IgD-negative memory B cell (primary cell): ENCODE measurements at regions not wholly inside any gene's neighbourhood (a gene's known extent, or its start where the extent isn't known, plus 50 kb on each side); places are given as distances from the start of the nearest gene placed in this dataset.

Source experiments
- H3K27ac Mint-ChIP-seq, 3 donors: one replicate each; pipeline ENCODE4 v1.8.0; 2020 to 2022; ENCODE audit warnings: mild to moderate bottlenecking in 3 of 3, mixed read lengths in 3 of 3, moderate library complexity in 1 of 3
- H3K27me3 Mint-ChIP-seq: one replicate; pipeline ENCODE4 v1.8.0; 2021; ENCODE audit warnings: mixed read lengths
- H3K36me3 Mint-ChIP-seq: one replicate; pipeline ENCODE4 v1.8.0; 2020; ENCODE audit warnings: mild to moderate bottlenecking, mixed read lengths
- H3K4me1 Mint-ChIP-seq, 3 donors: one replicate each; pipeline ENCODE4 v1.8.0; 2020 to 2022; ENCODE audit warnings: mixed read lengths in 3 of 3, mild to moderate bottlenecking in 1 of 3
- H3K4me3 Mint-ChIP-seq, 4 donors: one replicate each; pipeline ENCODE4 v1.8.0; 2020 to 2022; ENCODE audit warnings: mild to moderate bottlenecking in 4 of 4, mixed read lengths in 4 of 4, moderate library complexity in 3 of 4
- H3K9me3 Mint-ChIP-seq, 3 donors: one replicate each; pipeline ENCODE4 v1.8.0; 2020 to 2021; ENCODE audit warnings: mixed read lengths in 3 of 3, mild to moderate bottlenecking in 1 of 3

DNA sequence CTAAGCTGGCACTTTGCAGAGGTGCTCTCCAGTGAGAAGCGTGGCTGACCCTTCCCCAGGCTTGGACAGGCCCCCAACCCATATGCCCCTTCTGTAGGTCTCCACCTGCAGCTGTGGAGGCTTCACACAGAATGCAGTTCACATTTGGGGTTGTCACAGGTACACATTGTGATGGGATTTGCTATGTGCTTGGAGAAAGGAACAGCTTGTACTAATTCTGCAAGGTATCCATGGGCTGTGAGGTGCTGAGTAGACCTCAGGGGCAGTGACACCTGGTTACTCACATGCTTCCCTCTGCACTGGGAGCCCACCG, 188.9 kb downstream of the CXCL12 start:
- no peaks in the 10 kb centered on the region for H3K36me3 Mint-ChIP-seq
- no peaks in the 10 kb centered on the region for H3K4me1 Mint-ChIP-seq
- no peak overlapping the region for H3K27ac Mint-ChIP-seq
- H3K4me3 Mint-ChIP-seq = no peak overlapping the region
- no peaks in the 10 kb centered on the region for H3K27me3 Mint-ChIP-seq
- peaks cover 3 to 4% (median 3%) of the 10 kb centered on the region in 3 donors for H3K9me3 Mint-ChIP-seq

DNA sequence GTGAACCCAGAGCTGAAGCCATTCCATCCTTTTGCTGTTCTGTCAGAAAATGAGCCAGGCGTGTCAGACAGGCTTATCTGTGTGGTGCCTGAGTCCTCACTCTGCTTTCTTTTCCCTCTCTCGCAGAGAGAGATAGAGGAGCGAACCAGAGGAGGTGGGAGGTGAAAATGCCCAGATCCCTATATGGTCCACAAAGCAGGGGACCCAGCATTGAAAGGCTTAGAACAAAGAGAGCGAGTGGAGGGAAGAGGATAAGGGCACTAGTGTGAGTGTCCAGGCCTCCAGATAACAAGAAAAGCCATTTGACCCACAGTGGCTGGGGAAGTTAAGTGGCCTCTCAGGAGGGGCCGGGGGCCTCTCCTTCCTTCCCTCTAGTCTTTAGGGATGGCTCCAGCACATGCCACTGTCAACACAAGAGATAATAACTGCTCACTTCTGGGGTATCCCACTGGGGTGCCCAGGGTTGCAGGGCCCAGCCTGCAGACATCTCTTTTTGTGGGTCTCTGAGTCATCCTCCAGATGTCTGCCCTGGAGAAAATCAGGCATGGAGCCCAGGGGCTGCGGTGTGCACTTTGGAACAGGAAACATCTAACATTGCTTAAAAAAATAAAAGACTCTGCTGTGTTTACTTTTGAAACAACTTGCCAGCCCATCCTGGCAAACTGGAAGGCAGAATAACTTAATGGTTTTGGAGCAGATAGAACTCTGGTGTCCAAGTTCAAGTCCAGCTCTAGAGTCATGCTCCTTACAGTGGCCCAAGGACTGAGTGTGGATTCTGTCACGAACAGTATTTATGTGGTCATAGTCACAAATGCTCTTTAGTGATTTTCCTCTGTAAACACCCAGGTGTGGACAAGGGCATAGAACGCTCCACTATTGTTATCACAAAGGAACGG, 189.5 kb downstream of the CXCL12 start:
- no peaks in the 10 kb centered on the region for H3K4me1 Mint-ChIP-seq
- no peaks in the 10 kb centered on the region for H3K36me3 Mint-ChIP-seq
- peaks cover 4 to 6% (median 5%) of the 10 kb centered on the region in 3 donors for H3K9me3 Mint-ChIP-seq
- no peak overlapping the region for H3K27ac Mint-ChIP-seq
- H3K4me3 Mint-ChIP-seq = no peak overlapping the region
- no peaks in the 10 kb centered on the region for H3K27me3 Mint-ChIP-seq

DNA sequence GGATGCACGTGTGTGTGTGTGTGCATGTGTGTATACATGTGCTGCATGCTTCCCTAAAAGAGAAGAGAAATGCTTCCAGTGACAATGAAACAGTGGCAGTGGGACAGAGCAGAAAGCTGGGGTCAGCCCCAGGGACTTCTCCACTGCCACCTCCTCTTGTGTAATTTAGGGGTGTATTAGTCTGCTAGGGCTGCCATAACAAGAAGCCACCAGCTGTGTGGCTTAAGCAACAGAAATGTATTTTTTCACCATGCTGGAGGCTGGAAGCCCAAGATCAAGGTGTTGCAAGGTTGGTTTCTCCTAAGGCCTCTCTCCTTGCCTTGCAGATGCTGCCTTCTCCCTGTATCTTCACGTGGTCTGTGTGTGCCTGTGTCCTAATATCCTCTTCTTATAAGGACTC, 190.5 kb downstream of the CXCL12 start:
- peaks cover 4 to 6% (median 5%) of the 10 kb centered on the region in 3 donors for H3K9me3 Mint-ChIP-seq
- no peaks in the 10 kb centered on the region for H3K36me3 Mint-ChIP-seq
- H3K4me3 Mint-ChIP-seq = no peak overlapping the region
- no peaks in the 10 kb centered on the region for H3K27me3 Mint-ChIP-seq
- H3K4me1 Mint-ChIP-seq = no peaks in the 10 kb centered on the region
- no peak overlapping the region for H3K27ac Mint-ChIP-seq

DNA sequence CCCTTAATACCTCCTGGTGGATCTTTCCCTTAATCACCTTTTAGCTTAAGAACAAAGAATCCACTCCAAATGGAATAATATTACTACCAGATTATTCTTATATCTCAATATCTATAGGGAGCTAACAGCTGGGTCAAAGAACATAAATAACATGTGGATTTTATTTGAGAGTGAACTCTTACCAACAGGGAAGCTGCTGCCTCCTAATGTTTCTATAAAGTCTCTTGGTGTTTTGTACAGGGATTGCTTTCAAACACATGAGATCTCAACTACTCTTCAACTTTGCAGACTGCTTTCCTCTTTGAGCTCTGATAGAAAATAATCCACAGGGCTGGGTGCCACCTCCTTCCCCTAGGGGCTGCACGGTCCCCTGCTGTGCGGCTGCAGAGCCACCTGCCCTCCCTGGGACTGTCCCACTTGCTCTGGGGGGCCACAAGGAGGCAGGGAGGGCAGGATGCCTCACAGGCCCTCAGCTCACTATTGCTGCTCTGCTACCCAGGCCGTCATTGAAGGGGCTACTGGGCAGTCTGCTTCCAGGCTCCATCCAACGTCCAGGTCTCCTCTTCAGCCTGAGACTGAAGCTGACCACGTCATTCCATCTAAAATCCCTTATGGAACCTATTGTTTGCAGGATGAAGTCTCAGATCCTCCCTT, 191.2 kb downstream of the CXCL12 start:
- H3K9me3 Mint-ChIP-seq = peaks cover 6 to 7% (median 6%) of the 10 kb centered on the region in 3 donors
- no peaks in the 10 kb centered on the region for H3K27me3 Mint-ChIP-seq
- no peaks in the 10 kb centered on the region for H3K36me3 Mint-ChIP-seq
- no peaks in the 10 kb centered on the region for H3K4me1 Mint-ChIP-seq
- H3K27ac Mint-ChIP-seq = no peak overlapping the region
- no peak overlapping the region for H3K4me3 Mint-ChIP-seq

DNA sequence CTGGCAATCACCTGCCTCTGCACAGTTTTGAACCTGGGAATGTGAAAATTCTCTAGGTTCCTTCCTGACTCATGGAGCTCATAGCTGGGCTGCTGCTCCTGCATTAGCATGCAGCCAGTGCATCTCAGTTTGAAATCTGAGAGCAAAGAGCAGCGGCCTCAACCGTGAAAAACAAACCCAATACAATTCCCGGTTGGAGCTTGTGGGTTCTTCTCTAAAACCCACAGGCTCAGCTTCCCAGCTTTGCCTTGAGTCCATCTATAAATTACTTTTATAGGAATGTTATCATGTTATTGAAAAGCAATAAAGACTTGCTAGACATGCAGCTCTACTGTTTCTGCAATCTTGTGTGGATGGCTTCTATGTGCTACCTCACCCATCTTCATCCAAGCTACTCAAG, 191.7 kb downstream of the CXCL12 start:
- no peaks in the 10 kb centered on the region for H3K36me3 Mint-ChIP-seq
- no peak overlapping the region for H3K4me3 Mint-ChIP-seq
- H3K27me3 Mint-ChIP-seq = no peaks in the 10 kb centered on the region
- no peak overlapping the region for H3K27ac Mint-ChIP-seq
- H3K9me3 Mint-ChIP-seq = peaks cover 6 to 9% (median 6%) of the 10 kb centered on the region in 3 donors
- no peaks in the 10 kb centered on the region for H3K4me1 Mint-ChIP-seq

DNA sequence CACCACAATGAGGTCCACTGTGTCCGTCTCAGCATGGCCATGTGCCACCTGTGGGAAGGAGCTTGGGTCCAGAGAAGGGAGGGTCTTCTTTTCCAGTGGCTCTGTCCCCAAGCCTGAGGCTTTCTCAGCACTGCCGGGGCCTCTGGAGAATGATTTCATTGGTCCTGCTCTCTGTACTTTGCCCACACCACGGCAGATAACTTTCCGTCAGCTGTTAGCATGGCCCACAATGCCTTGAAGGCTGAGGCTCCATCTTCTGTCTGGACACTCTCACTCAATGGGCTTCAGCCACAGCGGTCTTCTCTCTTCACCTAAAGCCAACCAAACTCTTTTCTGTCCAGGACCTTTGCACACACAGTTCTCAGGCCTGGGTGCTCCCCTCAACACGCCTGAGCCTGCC, 192.5 kb downstream of the CXCL12 start:
- Mint-ChIP-seq H3K4me1 (no peaks in the 10 kb centered on the region), H3K36me3 (no peaks in the 10 kb centered on the region), H3K27me3 (no peaks in the 10 kb centered on the region), H3K4me3 (no peak overlapping the region), H3K27ac (no peak overlapping the region), H3K9me3 (peaks cover 6 to 9% (median 6%) of the 10 kb centered on the region in 3 donors)

DNA sequence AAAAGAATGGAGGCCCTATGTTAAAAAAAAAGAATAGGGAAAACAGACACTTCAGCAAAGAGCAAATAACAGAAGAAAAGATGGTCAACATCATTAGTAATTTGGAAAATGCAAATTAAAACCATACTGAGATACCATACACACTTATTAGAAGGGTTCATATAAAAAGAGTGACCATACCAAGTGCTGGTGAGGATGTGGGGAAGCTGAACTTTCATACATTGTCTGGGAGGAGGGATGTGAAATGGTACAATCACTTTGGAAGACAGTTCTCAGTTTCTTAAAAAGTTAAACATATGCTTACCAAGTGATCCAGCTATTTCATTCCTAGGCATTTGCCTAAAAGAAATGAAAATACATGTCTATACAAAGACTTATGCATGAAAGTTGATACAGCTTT, 194.4 kb downstream of the CXCL12 start:
- H3K4me3 Mint-ChIP-seq = no peak overlapping the region
- no peaks in the 10 kb centered on the region for H3K4me1 Mint-ChIP-seq
- H3K9me3 Mint-ChIP-seq = peaks cover 6 to 9% (median 6%) of the 10 kb centered on the region in 3 donors
- H3K27ac Mint-ChIP-seq = no peak overlapping the region
- no peaks in the 10 kb centered on the region for H3K27me3 Mint-ChIP-seq
- no peaks in the 10 kb centered on the region for H3K36me3 Mint-ChIP-seq

DNA sequence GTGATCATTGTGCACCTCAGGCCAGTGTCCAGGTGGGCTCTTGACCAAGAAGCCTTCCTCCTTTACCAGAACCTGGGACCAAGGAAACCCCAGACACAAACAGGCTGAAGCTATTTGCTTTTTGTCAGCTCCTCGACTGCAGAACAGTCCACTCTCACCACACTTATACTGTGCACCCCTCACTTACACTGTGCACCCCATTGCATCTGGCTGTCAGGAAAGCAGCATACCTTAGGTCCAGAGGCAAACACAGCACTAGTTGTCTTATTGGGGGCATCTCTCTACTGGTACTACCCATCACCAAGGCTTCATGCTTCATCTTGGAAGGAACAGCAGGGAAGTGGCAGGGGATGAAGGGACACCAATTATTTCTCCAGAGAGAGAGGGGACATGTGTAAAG, 198.1 kb downstream of the CXCL12 start:
- no peak overlapping the region for H3K4me3 Mint-ChIP-seq
- H3K9me3 Mint-ChIP-seq = peaks cover 6 to 13% (median 8%) of the 10 kb centered on the region in 3 donors
- H3K27ac Mint-ChIP-seq = no peak overlapping the region

DNA sequence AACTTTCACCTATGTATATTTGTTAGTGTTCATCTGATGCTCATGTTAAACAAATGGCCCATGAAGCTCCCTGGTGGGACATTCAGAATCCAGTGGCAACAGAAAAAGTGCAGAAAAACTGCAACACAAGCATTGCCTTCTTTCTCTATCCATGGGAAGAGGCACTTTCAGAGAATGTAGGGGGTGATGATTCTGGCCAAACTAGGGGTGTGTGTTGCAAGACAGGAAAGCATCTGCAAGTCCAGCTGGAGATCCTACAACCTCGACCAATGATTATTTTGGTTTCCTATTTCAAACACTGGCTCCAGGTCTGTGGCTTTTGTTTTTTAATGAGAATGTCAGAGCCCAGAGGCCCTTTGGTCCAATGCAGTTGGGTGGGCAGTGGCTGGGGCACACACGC, 198.7 kb downstream of the CXCL12 start:
- peaks cover 0 to 2% (median 0%) of the 10 kb centered on the region in 3 donors for H3K4me1 Mint-ChIP-seq

More for the DNA sequence above, 198.1 kb downstream of the CXCL12 start:
- peaks cover 2% of the 10 kb centered on the region for H3K36me3 Mint-ChIP-seq
- no peaks in the 10 kb centered on the region for H3K27me3 Mint-ChIP-seq
- peaks cover 0 to 2% (median 0%) of the 10 kb centered on the region in 3 donors for H3K4me1 Mint-ChIP-seq

DNA sequence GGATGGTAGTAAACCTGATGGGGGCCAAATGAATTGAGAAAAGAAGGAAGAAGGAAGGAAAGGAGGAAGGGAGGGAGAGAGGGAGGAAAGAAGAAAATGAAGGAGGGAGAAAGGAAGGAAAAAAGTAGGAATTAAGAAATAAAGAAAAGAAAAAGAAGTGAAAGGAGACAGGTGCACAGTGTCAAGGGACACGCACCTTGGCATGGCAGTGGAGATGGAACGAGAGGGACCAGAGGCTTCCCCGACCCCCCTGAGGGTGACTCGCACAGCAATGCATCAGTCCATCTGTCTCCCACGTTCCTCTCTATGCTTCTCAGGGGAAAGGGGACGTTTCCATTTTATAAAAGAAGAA, 199.6 kb downstream of the CXCL12 start:
- Mint-ChIP-seq H3K36me3 (peaks cover 2% of the 10 kb centered on the region), H3K27ac (no peak overlapping the region), H3K4me1 (peaks cover 0 to 2% (median 0%) of the 10 kb centered on the region in 3 donors), H3K4me3 (no peak overlapping the region), H3K27me3 (no peaks in the 10 kb centered on the region), H3K9me3 (peaks cover 3 to 8% (median 4%) of the 10 kb centered on the region in 3 donors)

More for the DNA sequence above, 198.7 kb downstream of the CXCL12 start:
- Mint-ChIP-seq H3K4me3 (no peak overlapping the region), H3K27me3 (no peaks in the 10 kb centered on the region), H3K27ac (no peak overlapping the region), H3K9me3 (peaks cover 7 to 12% (median 8%) of the 10 kb centered on the region in 3 donors), H3K36me3 (peaks cover 2% of the 10 kb centered on the region)

DNA sequence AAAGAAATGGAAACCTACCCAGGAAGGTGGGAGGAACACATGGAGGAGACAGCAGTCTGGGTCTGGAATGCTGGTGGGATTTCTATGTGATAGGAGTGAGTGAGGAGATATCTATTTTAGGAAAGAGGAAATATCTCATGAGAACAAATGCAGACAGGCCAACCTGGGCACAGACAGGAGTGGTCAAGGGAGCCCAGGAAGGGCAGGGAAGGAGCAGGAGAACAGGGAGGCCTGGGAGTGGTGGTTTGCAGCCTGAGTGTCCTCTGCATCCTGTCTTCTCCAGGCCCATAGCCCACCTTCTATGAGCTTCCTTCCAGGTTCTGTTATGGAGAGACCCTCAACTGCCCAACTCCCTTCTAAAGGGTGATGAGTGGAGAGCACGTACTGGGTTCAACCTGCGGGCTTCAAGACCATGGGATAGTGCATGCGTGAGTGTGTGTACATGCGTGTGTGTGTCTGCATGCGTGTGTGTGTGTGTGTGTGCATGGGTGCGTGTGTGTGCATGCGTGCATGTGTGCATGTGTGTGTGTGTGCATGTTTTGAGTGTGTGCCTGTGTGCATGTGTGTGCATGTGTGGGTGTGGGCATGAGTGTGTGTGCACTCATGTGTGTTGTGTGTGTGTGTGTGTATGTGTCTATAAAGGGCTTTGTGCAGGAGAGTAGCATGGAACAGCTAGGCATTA, 200.1 kb downstream of the CXCL12 start:
- Mint-ChIP-seq H3K9me3 (peaks cover 3 to 8% (median 4%) of the 10 kb centered on the region in 3 donors), H3K36me3 (peaks cover 2% of the 10 kb centered on the region), H3K27ac (no peak overlapping the region), H3K27me3 (no peaks in the 10 kb centered on the region), H3K4me1 (peaks cover 0 to 2% (median 0%) of the 10 kb centered on the region in 3 donors), H3K4me3 (no peak overlapping the region)

DNA sequence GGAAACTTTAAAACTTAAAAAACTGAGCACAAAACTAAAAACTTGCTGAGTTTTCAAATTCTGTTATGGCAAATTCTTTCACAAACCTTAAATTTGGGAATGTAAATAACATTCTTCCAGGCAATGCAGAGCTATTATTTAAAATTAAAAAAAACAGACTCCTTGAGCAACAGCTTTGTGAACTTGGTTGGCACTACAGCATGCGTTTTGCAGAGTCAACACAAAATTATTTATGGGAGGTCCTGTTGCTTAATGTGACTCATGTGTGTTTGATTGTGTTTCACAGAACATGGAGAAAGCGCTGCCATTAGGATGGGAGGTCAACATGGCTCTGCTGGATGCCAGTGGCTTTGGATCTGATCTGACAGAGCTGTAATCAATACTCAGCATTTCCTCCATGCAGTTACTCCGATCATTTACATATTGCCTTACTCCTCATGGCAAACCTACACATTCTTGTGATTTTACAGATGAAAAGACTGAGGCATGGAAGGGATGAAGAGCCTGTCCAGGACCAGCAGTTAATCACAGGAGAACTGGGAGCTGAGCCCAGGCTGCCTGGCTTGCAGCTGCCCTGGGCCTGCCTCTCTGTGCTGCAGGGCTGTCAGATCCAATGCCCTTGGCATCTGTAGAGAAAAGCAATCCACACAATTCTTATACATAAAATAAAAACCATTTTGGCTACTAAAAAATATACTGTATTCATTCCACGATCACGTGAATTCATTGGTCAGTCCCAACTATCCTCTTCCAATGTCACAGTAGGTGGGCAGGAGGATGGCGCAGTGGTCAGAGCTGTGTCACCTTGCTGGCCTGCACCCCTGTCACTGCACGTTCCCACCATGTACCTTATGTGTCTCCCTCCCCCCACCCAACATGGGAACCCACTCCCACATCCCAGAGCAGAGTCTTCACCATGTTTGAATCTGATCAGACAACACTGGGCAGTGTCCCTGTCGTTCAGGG, 200.9 kb downstream of the CXCL12 start:
- H3K9me3 Mint-ChIP-seq = peaks cover 3 to 8% (median 4%) of the 10 kb centered on the region in 3 donors
- peaks cover 0 to 2% (median 0%) of the 10 kb centered on the region in 3 donors for H3K4me1 Mint-ChIP-seq
- no peak overlapping the region for H3K27ac Mint-ChIP-seq
- H3K4me3 Mint-ChIP-seq = no peak overlapping the region
- H3K36me3 Mint-ChIP-seq = peaks cover 2% of the 10 kb centered on the region
- no peaks in the 10 kb centered on the region for H3K27me3 Mint-ChIP-seq

DNA sequence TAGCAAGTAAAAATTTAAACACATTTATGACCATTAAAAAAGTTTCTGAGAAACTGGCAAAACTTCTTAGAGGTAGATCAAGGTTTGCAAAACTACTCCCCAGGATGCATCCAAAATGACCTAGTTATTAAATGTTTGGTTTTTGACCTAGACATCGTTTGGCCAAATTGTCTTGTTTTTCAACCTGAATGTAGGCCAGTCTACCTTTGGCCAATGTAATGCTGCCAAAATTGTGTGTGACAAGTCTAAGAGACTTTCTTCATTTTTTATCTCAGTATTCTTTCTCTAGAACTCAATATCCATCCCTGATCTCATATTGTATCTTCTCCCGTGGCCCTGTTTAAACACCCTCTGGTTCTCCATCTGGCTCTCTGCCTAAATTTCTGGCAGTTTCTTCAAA, 202.0 kb downstream of the CXCL12 start:
- H3K4me3 Mint-ChIP-seq = no peak overlapping the region
- peaks cover 2 to 7% (median 4%) of the 10 kb centered on the region in 3 donors for H3K9me3 Mint-ChIP-seq
- peaks cover 2% of the 10 kb centered on the region for H3K36me3 Mint-ChIP-seq
- no peak overlapping the region for H3K27ac Mint-ChIP-seq
- H3K4me1 Mint-ChIP-seq = peaks cover 0 to 2% (median 0%) of the 10 kb centered on the region in 3 donors
- no peaks in the 10 kb centered on the region for H3K27me3 Mint-ChIP-seq
